H4 (cell line): ENCODE measurements at regions not wholly inside any gene's neighbourhood (a gene's known extent, or its start where the extent isn't known, plus 50 kb on each side); places are given as distances from the start of the nearest gene placed in this dataset.
"Not testable (repeated sequence)": the region's sequence is repeated elsewhere in the genome, so short reads cannot be mapped to it uniquely, and the experiment has no call there.

Experiments used
- DNase-seq: peaks from one replicate; pipeline ENCODE4 v3.0.0-alpha.2; 2015; ENCODE audit warnings: low spot score

DNA sequence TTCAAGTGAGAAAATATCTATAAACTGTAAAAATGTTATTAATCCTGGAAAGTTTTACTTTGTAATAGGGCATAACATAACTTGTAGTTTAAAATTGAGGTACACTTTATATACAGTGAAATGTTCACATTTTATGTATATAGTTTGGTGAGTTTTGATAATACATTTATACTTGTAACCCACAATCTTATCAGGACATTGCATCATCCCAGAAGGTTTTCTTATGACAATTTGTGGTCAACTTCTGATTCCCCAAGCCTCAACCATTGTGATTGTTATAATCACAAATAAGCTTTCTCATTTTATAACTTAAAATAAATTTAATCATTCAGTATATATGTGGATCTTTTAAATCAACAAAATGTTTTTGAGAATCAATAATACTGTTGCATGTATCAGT, 151.1 kb downstream of the TFPI2 start:
- no peak for DNase-seq

DNA sequence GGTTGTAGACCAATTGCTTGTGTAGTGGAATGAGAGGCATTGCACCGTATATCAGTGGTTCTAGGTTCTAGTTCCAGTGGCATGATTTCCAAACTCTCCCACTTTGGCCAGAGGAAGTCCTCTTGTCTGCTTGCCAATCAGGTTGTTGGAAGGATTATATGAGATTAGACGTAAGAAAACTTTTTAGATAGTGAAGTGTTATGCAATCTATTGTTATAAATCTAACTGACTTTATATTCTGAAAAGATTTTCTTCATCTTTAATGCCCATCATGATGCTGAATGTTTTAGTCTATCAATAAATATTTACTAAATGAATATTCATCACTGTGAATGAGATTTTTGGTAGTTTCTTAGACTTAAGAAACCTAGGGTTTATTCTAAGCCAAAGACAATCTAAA, 152.6 kb downstream of the TFPI2 start:
- DNase-seq: no peak

DNA sequence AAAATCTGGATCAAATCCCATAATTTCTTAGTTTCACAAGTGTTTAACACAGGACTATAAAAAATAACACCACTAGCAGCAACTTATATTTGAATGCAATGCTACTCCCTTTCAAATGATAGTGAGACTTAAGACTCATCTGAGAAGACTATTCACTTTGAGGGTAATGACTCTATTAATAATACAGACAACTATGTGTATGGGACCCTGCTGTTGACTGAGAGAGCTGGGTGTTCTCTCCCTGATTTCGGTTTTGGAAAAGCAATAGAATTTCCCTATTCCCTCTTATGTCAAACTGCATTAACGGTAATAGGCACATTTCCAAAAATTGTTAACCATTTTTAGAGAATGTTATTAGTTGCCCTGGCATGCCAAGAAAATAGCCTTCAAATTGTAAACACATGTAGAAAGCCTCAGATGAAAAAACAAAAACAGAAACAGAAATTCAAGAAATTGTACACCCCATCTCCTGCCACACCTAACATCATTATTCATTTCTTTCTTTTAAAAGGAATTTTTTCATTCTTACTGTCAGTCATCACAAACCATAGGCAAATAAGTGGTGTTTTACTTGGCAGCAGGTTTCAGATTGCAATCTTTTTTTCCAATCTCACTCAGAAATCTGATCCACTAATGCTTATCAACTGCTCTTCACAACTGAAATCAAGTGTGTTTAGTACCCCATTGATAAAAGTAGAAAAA, 153.7 kb downstream of the TFPI2 start:
- DNase-seq: no peak

DNA sequence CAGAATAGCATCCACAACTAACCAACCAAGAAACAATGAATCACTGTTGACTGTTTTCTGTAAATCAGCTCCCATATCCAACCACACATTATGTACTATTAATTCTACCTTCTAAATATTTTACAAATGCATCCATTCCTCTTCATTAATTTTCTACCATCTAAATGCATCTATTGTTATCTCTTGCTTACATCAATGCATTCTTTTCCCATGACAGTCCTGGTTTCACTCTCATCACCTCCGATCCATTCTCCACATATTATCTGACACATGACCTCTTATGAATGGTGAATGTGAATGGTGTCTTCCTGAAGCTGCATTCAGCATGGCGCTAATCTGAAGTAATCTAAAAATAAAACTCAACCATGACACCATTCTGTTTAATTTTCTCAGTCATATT, 153.8 kb upstream of the CALCR start:
- no peak for DNase-seq

DNA sequence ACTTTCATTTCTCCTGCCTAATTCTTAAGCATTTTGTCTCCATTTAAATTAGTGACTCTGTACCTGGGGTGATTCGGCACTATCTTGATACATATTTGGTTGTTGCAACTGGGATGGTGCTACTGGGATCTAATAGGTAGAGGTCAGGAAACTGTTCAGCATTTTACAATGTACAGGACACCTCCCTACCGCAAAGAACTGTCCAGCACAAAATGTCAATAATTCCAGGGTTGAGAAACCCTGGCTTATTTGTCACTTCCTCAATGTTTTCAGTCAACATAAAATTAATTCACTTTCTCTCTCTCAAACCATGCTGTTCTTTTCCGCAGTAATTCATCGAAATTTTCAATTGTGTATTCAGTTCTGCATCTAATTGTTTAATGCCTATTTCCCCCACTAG, 151.4 kb upstream of the CALCR start:
- no peak for DNase-seq

DNA sequence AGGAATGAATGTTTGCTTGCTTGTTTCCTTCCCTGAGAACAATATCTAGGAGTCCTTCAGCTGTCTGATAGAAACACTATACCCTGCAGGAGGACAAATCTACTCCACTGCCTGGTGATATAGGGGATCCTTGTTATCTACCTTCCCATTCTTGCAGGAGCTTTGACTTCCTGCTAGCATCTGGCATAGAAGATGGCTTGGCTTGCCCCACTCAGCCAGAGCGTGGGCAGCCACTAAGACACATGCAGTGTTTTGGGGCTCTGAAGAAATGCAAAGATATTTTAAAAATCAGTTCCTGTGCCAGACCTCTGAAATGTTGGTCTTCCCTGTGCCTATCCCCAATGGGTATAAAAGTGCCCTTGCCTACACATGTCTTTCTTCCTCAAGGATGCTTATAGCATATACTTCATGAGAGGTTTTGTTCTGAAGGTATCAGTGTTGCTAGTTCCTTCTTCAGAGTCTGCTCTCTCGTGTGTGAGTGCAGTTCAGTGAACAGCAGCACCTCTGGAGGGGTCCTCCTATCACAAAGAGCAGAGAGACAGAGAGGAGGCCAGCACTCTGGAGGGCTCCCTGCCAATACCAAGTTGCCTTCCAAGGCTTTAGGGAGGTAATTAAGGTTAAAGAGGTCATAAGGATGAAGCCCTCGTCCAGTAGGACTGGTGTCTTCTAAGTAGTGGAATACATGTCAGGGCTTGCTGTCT, 149.1 kb upstream of the CALCR start:
- no peak for DNase-seq

DNA sequence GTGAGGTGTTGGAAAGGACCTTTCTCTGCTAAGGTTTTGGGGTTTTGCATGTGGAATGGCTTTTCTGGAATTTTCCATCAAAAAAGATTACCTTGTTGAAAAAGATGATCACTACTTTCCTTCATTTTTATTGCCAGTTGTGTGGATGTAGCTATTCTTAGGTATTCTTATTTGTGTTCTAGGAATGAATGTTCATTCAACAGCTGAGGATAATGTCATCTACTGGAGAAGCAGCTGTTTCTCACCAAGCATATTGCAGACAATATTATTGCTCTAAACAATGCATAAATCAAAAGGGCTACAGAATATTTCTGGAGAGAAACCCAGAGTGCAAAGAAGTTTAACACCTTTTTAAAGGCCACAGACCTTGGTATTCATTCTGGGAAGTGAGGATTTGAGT, 145.6 kb upstream of the CALCR start:
- no peak for DNase-seq

DNA sequence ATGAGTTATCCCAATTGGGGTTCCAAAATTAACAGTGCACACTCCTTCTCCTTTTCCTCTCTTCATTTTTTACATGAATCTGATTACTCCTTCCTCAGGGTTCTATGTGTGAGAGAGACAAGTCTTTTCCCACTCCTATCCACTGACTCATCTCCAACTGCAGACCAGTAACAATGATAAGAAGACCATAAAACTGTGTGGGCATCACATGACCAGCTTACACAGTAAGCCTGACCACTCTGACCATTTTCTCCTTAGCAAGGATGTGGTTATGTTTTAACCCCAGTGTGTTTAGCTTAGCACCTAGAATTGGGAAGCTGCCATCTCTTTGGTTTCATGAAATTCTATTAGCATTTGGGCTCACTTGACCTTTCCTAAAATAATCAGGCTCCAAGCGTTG, 145.0 kb upstream of the CALCR start:
- peak; percentile 98 for DNase-seq

DNA sequence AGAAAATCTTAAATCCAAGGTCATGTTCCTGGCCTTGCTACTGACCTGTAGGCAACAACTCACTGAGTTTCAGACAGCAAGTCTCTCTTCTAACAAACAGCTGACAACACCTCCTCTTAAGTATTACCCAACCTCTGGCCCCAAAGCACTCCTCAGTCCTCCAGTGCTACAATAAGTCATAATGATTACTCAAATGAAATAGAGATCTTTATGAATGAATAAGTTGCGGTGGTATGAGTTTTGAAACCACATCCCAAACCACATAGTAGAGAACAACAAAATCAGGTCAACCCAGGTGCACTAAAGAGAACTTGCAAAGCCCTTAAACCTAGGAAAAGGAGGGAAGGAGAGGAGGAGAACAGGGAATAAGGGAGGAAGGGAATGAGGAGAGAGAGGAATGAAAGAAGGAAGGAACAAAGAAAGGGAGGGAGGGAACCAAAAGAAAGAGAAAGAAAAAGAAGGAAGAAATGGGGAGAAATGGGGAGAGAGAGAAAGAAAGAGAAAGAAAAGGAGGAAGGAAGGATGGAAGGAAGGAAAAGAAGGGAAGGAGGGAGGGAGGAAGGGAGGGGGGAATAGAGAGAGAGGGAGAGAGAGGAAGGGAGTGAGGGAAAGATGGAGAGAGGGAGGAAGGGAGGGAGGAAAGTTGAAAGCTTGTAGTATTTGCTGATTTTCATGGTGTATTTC, 142.8 kb upstream of the CALCR start:
- peak; percentile 42 for DNase-seq

DNA sequence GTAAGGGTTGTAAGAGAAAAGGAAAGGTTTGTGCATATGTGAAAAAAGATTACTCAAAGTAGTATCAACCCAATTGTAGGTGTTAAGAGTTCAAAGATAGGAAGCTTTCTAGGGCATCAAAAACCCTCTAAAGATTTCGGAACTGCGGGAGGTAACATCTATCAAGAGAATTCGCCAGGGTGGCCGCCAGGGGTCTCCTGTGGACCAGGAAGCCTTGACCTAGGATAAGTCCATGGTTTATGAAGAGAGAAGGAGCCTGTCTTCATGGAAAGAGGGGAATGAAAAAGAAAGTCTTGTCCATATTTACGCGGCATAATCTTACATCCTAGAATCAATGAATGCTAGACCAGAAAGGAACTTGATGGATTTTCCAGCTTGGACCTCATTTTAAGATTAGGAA, 140.7 kb upstream of the CALCR start:
- DNase-seq: peak; percentile 54

DNA sequence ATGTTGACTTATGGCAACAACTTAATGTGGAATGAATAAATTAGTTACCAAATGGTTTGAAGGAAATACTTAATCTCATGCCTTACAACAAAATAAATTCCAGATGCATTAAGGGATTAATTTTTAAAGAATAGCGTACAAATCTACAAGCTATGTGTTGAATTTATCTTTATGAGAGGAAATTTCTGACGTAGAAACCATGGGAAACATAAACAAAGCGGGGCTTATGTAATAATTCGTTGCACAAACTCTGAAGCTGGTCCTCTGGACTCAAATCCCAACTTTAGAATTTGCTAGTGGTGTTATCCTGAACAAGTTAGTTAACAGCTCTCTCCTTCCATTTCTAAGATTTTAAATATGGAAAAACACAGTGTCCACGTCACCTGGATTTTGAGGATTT, 137.4 kb upstream of the CALCR start:
- no peak for DNase-seq

DNA sequence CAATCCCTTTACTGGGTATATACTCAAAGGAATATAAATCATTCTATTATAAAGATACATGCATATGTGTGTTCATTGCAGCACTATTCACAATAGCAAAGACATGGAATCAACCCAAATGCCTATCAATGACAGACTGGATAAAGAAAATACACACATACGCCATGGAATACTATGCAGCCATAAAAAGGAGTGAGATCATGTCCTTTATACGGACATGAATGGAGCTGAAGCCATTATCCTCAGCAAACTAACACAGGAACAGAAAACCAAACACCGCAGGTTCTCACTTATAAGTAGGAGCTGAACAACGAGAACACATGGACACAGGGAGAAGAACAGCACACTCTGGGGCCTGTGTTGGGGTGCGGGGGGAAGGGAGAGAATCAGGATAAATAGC, 133.7 kb upstream of the CALCR start:
- DNase-seq: not testable (repeated sequence)

DNA sequence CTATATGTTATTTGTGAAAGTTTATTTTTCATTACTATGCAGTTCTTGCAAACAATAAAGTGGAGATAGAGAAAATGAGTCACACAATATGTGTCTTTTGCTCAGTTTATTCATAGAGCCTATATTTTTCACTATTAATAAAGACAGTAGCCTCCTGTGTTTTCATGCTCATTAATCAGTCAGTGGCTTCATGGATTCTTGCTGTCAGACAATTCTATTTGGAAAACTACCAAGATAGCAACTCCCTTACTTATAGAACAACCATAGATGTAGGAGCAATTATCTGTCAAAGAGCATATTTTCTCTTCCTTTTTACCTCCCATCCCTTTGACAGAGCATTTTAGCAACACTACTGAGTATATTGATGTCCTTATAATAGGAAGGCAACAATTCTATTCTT, 132.7 kb upstream of the CALCR start:
- no peak for DNase-seq

DNA sequence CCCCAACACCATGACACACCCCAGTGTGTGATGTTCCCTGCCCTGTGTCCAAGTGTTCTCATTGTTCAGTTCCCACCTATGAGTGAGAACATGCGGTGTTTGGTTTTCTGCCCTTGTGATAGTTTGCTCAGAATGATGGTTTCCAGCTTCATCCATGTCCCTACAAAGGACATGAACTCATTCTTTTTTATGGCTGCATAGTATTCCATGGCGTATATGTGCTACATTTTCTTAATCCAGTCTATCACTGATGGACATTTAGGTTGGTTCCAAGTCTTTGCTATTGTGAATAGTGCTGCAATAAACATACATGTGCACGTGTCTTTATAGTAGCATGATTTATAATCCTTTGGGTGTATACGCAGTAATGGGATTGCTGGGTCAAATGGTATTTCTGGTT, 131.6 kb upstream of the CALCR start:
- DNase-seq: not testable (repeated sequence)

DNA sequence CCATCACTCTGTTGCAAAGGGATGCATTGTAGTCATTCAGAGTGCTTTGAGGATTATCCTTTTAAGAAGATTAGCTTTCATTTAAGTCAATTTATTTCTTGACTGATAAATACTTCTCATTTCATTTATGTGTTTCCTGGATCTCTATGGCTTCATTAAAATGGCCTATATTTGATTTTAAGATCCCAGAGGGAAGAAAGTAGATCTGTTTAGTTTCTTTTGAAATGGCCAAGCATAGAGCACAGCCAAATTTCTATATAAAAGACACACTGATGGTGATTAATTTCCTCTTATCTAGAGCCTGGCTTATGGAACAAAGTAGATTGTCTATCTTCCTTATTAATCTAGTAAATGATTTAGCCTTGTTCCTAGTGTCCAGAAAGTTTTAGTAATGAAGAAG, 129.7 kb upstream of the CALCR start:
- no peak for DNase-seq

DNA sequence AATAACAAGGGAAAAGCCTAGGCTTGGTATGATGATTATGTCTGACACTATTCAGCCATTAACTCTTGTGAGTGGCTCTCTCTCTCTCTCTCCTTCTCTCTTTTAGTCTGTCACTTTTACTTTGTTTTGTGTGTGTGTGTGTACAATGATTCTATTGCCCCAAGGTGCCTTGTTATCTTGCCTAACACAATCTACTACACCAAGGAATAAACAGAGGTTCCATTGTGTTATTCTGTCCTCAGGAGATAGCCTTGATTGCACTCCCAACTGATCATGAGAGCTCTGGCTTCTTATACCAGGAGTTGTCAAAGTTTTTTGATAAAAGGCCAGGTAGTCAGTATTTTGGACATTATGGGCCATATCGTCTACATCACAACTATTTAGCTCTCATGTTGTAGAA, 123.4 kb upstream of the CALCR start:
- no peak for DNase-seq

DNA sequence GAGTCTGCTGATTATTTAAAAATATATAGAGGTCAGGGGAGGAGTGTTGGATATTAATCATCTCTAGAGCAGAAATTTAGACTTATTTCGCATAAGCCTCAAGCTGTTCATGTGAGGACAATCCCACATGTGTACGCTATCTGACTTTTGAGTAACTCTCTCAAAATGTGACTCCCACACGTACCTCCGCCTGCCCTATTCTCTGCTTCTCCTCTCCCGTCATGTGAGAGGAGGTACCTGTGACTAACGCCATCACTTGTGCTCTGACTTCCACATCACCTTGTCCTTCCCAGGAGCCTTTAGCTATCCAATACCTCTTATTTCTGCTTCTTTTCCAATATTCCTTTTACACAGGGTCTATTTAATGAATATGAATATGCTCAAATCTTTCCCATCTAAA, 119.3 kb upstream of the CALCR start:
- DNase-seq: no peak

DNA sequence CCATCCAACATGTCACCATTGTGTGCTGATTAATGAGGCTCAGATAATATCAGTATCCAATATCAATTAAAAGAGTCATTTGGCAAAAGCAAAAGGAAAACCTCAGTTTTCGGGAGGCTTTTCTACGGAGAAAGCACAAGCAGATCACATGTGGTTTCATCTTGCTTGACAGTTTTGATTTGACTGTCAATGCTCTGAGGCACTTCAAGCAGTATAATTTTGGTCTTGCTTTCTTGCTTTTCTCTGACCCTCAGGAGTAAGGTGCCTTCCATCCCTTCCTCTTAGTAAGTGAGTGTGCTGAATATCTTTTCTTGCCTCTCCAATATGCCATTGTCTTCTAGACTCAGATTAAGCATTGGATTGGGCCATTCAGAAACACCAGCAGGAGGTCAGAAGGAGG, 115.5 kb upstream of the CALCR start:
- DNase-seq: no peak

DNA sequence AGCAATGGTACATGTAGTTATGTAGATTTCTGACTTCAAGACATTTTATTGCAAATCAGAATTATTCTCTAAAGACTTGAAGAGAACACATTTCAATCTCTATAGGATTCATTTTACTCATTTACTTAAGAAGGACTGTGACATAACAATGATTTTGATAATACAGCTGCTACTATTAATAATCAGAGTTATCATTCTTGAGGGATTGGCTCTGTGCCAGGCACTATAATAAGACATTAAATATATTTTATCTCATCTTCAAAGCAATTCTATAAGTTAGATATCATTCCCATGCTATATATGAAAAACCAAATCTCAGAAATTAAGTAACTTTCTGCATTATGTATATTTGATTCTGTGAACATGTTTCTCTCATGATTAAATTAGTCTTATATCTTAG, 103.7 kb upstream of the CALCR start:
- DNase-seq: no peak

DNA sequence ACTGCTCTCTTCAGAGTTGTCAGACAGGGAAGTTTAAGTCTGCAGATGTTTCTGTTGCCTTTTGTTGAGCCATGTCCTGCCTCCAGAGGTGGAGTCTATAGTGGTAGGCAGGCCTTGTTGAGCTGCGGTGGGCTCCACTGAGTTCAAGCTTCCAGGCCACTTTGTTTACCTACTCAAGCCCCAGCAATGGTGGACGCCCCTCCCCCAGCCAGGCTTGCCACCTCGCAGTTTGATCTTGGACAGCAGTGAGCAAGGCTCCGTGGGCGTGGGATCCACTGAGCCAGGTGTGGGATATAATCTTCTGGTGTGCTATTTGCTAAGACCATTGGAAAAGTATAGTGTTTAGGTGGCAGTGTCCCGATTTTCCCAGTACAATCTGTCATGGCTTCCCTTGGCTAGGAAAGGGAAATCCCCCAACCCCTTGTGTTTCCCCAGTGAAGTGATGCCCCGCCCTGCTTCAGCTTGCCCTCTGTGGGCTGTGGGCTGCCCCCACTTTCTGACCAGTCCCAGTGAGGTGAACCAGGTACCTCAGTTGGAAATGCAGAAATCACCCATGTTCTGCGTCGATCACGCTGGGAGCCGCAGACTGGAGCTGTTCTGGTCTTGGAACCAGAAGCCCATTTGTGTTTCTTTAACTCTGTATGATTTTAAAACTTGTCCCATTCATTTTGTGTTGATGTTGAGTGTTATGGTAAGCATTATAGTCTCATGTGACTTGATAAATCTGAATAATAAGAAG, 89.2 kb upstream of the CALCR start:
- no peak for DNase-seq

DNA sequence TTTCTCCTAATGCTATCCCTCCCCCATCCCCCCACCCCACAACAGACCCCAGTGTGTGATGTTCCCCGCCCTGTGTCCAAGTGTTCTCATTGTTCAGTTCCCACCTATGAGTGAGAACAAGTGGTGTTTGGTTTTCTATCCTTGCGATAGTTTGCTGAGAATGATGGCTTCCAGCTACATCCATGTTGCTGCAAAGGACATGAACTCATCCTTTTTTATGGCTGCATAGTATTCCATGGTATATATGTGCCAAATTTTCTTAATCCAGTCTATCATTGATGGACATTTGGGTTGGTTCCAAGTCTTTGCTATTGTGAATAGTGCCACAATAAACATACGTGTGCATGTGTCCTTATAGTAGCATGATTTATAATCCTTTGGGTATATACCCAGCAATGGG, 83.6 kb upstream of the CALCR start:
- DNase-seq: not testable (repeated sequence)

DNA sequence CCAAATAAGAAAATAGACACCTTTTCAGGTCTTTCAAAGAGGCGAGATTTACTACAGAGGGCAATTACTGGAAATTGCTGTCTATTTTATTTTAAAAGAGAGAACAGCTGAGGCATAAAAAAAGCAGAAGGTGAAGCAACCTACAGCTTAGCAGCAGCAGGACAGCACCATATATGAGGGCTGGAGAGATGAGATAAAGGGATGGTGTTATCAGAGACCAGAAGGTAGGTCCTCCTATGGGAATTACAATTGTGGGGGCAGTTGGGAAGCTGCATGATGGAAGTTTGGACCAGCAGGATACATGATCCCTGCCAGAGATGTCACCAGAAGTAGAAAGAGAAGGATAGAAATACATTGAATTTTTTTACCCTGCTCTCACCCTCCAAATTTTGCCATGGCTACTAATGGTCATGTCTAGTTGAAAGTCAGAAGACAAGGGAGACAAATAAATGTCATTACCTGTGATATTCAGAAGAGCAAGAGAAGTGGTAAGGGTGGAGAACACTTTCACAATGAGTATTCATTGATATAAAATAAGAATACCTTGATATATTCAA, 77.2 kb upstream of the CALCR start:
- no peak for DNase-seq
